GM21723 (cell line): ENCODE measurements at regions not wholly inside any gene's neighbourhood (a gene's known extent, or its start where the extent isn't known, plus 50 kb on each side); places are given as distances from the start of the nearest gene placed in this dataset.

Experiments used
- ATAC-seq: cut with Tn5 transposase; IDR thresholded peaks from one replicate; pipeline ENCODE4 v1.9.1; 2021; ENCODE audit warnings: mild to moderate bottlenecking, moderate library complexity; ENCODE audit not compliant: unreplicated experiment

- ATAC-seq = no peak
Measured at GRCh38 chr6:19438566-19439353, 398.4 kb upstream of the ID4 start.

- no peak for ATAC-seq
Measured at GRCh38 chr6:19440531-19440930, 396.6 kb upstream of the ID4 start.

DNA sequence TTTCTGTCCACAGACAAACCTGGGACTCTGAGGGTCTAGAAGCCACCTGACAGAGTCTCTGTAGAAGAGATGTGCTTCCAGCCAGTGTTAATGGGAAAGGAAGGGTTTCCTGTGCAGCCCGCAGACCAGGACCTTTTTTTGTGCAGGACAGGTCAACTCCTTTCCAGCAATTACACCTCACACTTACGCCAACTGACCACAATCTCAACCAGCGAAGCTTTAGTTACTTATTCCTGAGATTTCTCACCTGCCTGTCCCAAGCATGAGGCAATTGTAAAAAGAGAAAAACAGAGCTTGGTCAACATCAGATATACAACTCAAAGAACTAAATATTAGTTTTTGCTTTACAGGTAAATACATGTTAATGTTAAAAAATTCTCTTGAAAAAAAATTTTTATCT is 393.8 kb upstream of the ID4 start:
- ATAC-seq = no peak

DNA sequence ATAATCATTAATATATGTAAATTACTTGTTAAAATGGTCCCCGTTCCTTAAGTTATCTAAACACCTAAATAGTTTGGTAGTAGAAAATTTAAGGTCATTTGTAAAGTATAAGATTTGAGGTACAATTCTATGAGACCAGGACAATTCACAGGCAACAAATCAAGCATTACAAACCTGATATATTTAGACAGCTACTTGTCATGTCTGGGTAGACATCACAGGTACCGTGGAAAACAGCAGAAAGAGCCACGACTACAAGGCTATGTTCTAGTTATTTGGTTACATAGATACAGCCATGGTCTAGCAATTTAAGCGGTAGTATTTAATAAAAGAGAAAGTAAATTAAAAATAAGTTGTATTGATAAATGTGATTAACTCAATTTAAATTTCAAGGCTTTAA is 393.1 kb upstream of the ID4 start:
- ATAC-seq = no peak

GRCh38 chr6:19444481-19444880 is 392.7 kb upstream of the ID4 start:
- no peak for ATAC-seq

DNA sequence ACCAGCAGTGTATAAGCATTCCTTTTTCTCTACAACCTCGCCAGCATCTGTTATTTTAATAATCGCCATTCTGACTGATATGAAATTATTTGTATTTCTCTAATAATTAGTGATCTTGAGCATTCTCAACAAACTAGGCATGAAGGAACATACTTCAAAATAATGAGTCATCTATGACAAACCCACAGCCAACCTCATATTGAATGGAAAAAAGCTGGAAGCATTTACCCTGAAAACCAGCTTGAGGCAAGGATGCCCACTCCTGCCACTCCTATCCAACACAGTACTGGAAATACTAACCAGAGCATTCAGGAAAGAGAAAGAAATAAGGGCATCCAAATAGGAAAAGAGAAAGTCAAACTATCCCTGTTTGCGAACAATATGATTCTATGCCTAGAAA is 390.6 kb upstream of the ID4 start:
- ATAC-seq = no peak

- no peak for ATAC-seq
Measured at GRCh38 chr6:19450651-19451050, 386.5 kb upstream of the ID4 start.

- ATAC-seq = no peak
Measured at GRCh38 chr6:19452495-19452894, 384.7 kb upstream of the ID4 start.

DNA sequence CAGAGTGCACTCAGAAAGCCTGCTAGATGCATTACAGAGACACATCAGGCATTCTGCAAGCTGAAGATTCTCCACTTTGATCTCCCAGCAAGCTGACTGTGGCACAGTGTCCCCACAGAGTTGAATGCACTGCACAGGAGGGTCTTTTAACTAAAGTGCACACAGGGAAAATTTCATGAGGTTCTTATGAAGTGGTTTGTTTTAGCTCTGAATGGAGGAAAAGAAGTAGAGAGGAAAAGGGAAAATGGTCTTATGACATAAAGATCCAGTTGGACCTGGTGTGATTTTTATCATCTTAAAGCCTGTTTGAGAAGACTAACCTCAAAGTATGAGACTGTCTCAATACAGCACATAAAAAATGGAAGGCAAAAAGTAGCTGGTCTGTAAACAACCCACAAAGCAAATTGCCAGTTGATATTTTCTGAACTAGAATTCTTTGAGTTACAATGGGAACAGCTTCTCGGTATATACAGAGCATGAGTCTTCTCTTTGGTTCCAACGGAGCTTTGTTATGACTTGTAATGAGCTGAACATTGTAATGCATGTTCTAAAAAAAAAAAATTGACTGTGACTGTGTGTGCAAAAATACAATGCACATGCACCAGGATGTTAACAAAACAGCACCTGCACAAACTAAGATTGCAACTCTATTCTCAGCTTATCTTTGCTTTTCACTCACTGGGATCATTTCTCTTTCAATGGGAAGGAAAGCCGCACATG is 383.0 kb upstream of the ID4 start:
- ATAC-seq = no peak

- ATAC-seq = no peak
Measured at GRCh38 chr6:19454721-19455392, 382.3 kb upstream of the ID4 start.

- no peak for ATAC-seq
Measured at GRCh38 chr6:19463250-19463649, 373.9 kb upstream of the ID4 start.

DNA sequence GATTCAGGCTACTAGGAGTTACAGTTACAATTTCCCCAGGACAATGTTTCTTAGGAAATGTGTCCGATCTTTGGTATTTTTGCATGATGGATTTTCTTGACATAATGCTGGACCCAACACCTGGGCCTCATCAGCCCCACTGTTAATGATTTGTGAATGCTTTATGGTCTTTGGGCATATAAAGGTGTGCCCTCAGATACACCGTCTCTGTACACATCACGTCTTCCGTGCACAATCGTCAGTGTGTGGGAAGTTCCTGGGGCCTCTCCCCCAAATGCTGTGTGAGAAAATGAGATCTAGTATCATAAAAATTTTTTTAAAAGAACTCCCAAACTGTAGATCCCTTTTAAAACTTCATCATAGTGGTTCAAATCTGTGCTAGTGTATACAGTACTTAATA is 373.2 kb upstream of the ID4 start:
- no peak for ATAC-seq

DNA sequence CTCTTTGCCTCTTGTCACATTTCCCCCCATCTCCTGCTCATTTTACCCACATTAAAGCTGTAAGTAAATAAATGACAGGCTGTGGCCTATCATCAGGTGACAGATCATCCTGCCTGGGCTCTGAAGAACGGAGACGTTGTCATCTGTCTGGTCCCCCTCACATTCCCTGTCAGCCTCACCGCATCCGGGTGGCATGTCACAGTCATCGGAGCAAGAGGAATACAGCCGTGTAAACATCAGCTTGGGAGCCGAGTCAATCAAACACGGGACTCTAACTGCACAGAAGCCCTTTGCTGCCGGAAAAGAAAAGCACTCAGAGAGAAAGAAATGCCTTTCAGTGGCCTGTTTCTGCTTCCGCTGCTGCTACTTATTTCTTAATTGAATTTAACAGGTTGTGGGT is 371.9 kb upstream of the ID4 start:
- no peak for ATAC-seq

DNA sequence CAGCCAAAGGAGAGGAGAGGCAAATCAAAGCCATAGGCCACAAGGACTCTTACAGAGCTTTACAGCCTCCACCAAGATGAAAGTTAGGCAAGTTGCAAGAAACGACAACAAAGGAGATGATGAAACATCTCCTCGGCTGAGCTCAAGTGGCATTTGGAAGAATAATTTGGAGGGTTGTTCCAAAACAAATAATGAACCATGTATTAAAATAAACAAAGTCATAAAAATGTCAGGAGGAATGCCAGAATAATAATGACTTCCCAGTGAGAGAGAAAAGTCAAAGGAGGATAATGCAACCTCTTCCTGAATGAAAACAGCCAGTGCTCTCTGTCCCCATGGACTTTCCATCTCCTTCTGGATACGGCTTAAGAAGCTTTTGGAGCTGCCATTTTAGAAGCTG is 371.4 kb upstream of the ID4 start:
- no peak for ATAC-seq

- no peak for ATAC-seq
Measured at GRCh38 chr6:19470333-19470732, 366.8 kb upstream of the ID4 start.

DNA sequence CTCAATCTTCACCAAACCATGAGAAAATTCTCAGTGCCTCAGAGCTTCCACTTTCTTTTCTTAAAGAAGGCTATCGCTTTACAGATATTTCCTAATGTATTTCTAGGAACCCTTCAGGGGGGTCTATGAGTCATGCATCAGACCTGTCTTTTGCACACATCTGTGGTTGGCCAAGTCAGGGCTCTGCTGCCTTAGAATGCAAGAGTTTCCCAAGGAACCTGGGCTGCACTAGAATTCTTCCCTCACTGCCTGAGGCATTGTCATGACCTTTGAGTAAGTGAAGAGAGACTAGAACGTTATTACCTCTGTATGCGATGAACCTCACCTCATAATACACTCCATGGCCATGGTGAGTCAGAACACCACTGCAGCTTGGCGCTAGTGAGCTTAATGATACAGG is 365.0 kb upstream of the ID4 start:
- ATAC-seq = no peak

DNA sequence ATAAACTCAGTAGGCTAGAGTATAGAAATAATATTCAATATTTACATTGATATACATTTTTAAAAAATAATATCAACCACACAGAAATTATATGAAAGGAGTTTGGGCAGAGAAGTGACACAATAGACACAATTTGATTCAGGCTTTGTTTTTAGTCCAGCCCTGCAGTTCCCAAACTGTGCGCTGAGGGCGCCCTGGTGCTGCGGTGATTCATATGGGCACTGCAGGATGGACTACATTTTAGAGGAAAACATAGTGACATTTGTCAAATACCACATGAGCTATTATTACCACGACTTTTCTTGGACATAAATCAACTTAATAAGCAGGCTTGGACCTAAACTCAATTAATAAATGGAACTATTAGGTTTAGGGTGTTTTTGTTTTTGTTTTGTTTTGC is 364.3 kb upstream of the ID4 start:
- ATAC-seq = no peak

DNA sequence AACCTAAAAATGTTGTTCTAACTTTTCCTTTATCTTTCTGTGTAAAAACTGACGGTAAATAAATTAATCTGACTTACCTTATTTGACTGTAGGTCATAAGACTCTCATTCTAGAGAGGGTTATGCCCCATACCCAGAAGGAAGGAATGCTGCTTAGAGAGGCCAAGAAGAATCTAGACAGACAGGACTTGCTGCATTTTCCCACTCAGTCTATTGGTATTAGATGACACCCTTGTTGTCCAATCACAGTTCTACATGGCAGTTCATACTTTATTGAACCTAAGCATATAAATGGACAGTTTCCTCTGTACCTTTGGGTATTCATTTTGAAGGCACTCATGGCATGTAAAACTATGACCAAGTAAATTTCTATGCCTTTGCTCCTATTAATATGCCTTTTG is 359.6 kb upstream of the ID4 start:
- ATAC-seq = no peak

DNA sequence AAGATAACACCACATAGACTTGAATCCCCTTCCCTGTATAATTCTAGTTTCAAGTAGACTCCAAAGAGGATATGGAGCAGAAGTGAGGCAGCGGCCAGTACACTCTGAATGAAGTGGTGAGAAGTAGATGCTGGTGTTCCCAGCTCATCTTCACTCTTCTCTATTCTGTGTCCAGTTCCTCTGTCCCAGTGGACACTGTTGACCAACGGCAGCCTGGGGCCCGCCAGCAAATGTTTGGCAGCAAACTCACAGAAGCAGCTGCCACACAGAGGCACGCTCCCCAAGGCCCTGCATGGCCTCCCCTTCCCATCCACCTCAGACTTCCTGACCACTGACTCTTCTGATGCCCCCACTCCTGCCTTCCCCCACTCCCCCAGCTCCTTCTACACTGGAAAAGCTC is 358.9 kb upstream of the ID4 start:
- no peak for ATAC-seq

DNA sequence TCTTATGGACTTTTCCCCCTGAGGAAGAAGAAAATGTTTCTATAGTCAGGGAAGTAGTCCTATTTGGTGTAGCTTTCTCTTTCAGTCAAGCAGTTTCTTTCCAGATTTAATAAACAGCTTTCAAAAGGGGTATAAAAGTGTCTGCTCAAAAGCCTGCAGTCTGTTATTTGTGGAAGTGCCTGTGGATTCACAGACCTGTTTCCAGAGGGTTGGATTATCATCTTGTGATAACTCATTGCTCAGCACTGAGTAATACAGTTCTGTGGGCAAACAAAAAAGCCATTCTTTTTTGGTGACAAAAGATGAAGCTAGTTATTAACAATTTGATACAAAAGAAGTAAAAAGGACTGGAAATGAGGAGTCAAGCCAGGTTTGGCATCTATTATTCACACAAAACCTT is 358.2 kb upstream of the ID4 start:
- no peak for ATAC-seq

GRCh38 chr6:19479551-19479950 is 357.6 kb upstream of the ID4 start:
- ATAC-seq = no peak
